Activated T-helper 1 cell treated with anti-CD3 and anti-CD28 coated beads, Interleukin-12 subunit alpha, Interleukin-12 subunit beta, Interleukin-2, Interleukin-4 antibody, amounts not matched to agents 30 ng/mL and 10 ng/mL and 1 ng/mL, durations not matched to agents 14 hours and 24 hours and 36 hours (primary cell): ENCODE measurements at regions not wholly inside any gene's neighbourhood (a gene's known extent, or its start where the extent isn't known, plus 50 kb on each side); places are given as distances from the start of the nearest gene placed in this dataset.
"Not testable (repeated sequence)": the region's sequence is repeated elsewhere in the genome, so short reads cannot be mapped to it uniquely, and the experiment has no call there.

ENCODE experiments used
- DNase-seq: peaks from one replicate; pipeline ENCODE4 v3.0.0; 2021; ENCODE audit warnings: low spot score
- H3K27ac Mint-ChIP-seq: one replicate; pipeline ENCODE4 v1.8.0; 2021; ENCODE audit warnings: mild to moderate bottlenecking, mixed read lengths
- H3K27me3 Mint-ChIP-seq: one replicate; pipeline ENCODE4 v1.8.0; 2022; ENCODE audit warnings: mild to moderate bottlenecking, moderate library complexity, mixed read lengths; ENCODE audit not compliant: insufficient read depth
- H3K36me3 Mint-ChIP-seq: one replicate; pipeline ENCODE4 v1.8.0; 2021; ENCODE audit warnings: low read depth, mixed read lengths
- H3K4me1 Mint-ChIP-seq: one replicate; pipeline ENCODE4 v1.8.0; 2021; ENCODE audit warnings: low read depth, mixed read lengths
- H3K4me3 Mint-ChIP-seq: one replicate; pipeline ENCODE4 v1.8.0; 2021; ENCODE audit warnings: mild to moderate bottlenecking, moderate library complexity, mixed read lengths
- H3K9me3 Mint-ChIP-seq: one replicate; pipeline ENCODE4 v1.8.0; 2021; ENCODE audit warnings: mixed read lengths
- intact Hi-C: fragments of 100-400 bp; cut with micrococcal nuclease; formaldehyde crosslinking; loops from one replicate; pipeline ENCODE4 v1.15.1; 2024

DNA sequence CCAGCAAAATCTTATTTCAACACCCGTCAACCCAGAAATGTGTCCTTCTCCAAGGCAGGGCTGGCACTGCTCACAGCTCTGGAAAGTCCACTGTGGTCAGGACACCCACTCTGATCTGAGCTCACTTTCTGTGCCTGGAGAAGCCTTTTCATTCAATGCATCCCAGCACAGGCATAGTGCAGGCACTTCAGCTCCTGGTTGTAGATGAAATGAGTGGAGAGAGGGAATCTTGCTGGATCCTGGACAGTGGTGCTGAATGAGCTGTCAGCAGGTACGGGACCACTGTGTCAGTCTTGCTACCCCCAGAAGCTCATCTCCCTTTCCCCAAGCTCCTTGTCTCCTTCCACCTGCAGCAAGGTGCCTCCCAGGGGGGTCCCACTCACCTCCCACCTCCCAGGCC is 86.1 kb upstream of the SALL1 start:
- H3K27ac Mint-ChIP-seq: no peak overlapping the region
- no peak overlapping the region for H3K4me3 Mint-ChIP-seq
- H3K9me3 Mint-ChIP-seq: peaks cover 7% of the 10 kb centered on the region
- intact Hi-C loops: no loop called here
- no peaks in the 10 kb centered on the region for H3K4me1 Mint-ChIP-seq
- H3K27me3 Mint-ChIP-seq: no peaks in the 10 kb centered on the region
- DNase-seq: no peak
- no peaks in the 10 kb centered on the region for H3K36me3 Mint-ChIP-seq

DNA sequence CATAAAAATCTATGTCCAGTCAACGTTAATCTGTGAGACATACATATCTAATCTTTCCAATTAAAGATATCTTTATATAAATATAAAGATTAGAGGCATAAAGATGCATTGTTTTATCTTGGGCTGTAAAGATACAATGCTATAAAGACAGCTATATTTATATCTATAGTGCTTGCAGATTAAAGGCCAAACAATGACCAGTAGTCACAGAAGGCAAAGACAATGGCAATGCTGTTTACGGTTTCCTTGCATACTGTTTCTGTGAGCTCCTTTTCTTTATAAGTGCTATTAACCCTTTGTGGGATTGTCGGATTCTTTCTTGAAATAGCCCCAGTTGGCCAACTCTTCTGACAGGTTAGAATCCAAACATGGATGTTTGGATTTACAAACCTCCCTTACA is 85.5 kb upstream of the SALL1 start:
- Mint-ChIP-seq H3K27ac (no peak overlapping the region), H3K9me3 (peaks cover 7% of the 10 kb centered on the region), H3K36me3 (no peaks in the 10 kb centered on the region), H3K4me1 (no peaks in the 10 kb centered on the region), H3K4me3 (no peak overlapping the region), H3K27me3 (no peaks in the 10 kb centered on the region)
- intact Hi-C loops: no loop called here
- DNase-seq: no peak

DNA sequence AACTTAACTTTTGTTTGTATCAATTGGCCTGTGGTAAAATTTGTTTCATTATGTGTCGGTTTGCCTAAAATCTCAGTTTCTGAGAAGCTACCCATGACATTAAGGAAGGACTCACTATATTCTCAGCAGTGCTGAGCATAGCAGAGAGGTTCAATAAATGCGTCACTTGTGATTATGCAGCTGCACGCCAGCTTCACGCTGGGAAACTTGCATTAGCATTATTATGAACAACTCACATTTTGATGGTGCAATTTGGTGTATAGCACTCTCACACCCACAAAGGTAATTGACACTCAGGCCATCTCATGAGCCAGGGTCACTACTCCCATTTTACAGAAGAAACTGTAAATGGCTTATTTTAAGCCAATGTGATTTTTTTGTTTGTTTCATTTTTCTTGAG is 80.6 kb upstream of the SALL1 start:
- Mint-ChIP-seq H3K4me3 (no peak overlapping the region), H3K4me1 (no peaks in the 10 kb centered on the region), H3K36me3 (no peaks in the 10 kb centered on the region), H3K27me3 (no peaks in the 10 kb centered on the region), H3K9me3 (no peaks in the 10 kb centered on the region), H3K27ac (no peak overlapping the region)
- no peak for DNase-seq
- intact Hi-C loops: no loop called here

DNA sequence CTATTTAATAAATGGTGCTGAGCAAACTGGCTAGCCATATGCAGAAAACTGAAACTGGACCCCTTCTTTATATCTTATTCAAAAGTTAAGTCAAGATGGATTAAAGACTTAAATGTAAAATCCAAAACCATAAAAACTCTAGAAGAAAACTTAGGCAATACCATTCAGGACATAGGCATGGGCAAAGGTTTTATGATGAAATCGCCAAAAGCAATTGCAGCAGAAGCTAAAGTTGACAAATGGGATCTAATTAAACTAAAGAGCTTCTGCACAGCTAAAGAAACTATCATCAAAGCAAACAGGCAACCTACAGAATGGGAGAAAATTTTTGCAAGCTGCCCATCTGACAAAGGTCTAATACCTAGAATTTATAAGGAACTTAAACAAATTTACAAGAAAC is 79.0 kb upstream of the SALL1 start:
- H3K36me3 Mint-ChIP-seq, H3K27ac Mint-ChIP-seq, H3K4me1 Mint-ChIP-seq, H3K27me3 Mint-ChIP-seq, H3K9me3 Mint-ChIP-seq, H3K4me3 Mint-ChIP-seq, DNase-seq, intact Hi-C loops: not testable (repeated sequence)

DNA sequence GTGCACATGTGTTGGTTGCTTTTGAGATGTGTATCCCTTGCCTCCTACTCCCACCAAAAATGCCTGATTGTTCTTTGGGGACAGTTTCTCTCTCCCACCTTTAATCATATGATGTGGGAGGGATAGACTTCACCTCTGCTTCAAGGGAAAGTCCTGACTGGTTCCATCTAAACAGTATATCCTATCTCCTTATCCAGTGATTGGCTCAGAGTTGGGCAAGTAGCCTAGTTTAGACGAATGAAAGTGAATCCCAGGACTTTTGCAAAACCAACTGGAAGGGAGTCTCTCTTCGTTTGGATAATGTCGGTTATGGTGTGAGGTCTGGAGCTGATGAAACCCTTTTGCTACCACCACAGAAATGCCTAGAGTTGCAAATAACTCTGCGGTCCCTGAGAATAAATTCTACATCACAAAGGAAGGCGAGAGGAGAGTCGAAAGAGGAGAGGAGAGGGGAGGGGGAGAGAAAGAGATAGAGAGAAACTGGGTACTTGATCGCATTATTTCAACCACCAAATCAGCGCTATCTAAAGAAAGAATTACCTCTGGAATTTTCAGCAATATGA is 77.1 kb upstream of the SALL1 start:
- intact Hi-C loops: no loop called here
- H3K9me3 Mint-ChIP-seq: no peaks in the 10 kb centered on the region
- H3K4me1 Mint-ChIP-seq: no peaks in the 10 kb centered on the region
- no peak overlapping the region for H3K4me3 Mint-ChIP-seq
- no peaks in the 10 kb centered on the region for H3K27me3 Mint-ChIP-seq
- H3K27ac Mint-ChIP-seq: no peak overlapping the region
- H3K36me3 Mint-ChIP-seq: no peaks in the 10 kb centered on the region
- DNase-seq: no peak

DNA sequence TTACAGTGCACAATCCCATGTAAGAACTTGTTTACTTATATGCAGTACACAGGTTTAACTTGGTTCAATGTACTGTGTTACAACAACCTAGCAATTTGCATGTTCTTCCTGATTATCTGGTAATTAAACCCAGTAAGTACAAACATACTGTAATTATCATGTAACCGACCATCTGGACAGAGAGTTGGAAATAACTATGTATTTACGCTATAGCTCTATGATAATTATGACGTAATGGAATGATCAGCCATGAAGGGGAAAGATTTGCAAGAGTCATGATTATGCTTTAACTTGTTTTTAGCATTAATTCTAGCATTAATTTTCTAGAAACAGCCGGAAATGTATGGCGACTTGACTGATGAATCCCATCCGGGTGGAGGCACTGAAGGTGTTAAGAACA is 74.8 kb upstream of the SALL1 start:
- Mint-ChIP-seq H3K27ac (no peak overlapping the region), H3K27me3 (no peaks in the 10 kb centered on the region), H3K9me3 (no peaks in the 10 kb centered on the region), H3K4me3 (no peak overlapping the region), H3K4me1 (no peaks in the 10 kb centered on the region), H3K36me3 (no peaks in the 10 kb centered on the region)
- intact Hi-C loops: no loop called here
- no peak for DNase-seq

DNA sequence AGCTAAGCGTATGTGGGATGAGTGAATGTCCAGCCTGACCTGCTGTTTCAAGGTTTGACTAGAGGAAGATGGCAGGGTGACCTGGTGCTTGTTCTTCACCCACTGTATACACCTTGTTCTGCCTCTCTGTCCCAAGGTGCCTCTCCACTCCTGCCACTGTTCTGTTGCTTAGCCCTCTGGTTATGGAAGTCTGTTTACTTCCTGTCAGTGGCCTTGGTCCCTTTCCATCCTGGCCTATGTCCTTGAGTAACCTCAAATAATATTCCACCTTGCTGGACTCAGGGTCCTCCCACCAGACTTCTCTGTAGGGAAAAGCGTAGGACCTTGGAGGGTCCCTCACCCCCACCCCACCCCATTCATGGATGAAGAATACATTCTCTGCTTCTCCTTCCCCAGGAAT is 73.2 kb upstream of the SALL1 start:
- no peak overlapping the region for H3K27ac Mint-ChIP-seq
- intact Hi-C loops: no loop called here

DNA sequence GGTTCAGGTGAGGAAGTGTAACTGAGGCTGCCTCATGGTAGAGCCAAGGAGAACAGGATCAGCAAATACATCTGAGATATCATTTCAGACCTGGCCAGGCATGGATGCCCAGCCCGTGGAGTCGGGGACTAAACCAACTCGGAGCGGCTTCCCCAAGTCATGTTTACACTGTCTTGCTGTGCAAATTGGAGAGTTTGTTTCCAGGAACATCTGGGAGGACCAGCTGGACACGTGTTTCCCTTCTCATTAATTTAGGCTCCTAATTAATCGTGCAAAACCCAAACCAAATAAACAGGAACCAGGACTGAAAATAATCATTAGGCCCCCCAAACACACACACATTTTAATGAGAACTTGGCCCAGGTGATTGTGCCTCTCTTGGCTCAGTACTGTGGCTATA is 70.9 kb upstream of the SALL1 start:
- Mint-ChIP-seq H3K9me3 (peaks cover 8% of the 10 kb centered on the region), H3K27ac (no peak overlapping the region), H3K27me3 (no peaks in the 10 kb centered on the region), H3K4me3 (no peak overlapping the region), H3K4me1 (no peaks in the 10 kb centered on the region), H3K36me3 (no peaks in the 10 kb centered on the region)
- intact Hi-C loops: no loop called here
- DNase-seq: no peak

More for the DNA sequence above, 73.2 kb upstream of the SALL1 start:
- H3K4me1 Mint-ChIP-seq: no peaks in the 10 kb centered on the region
- no peaks in the 10 kb centered on the region for H3K27me3 Mint-ChIP-seq
- no peak for DNase-seq
- no peak overlapping the region for H3K4me3 Mint-ChIP-seq
- no peaks in the 10 kb centered on the region for H3K9me3 Mint-ChIP-seq
- H3K36me3 Mint-ChIP-seq: no peaks in the 10 kb centered on the region

DNA sequence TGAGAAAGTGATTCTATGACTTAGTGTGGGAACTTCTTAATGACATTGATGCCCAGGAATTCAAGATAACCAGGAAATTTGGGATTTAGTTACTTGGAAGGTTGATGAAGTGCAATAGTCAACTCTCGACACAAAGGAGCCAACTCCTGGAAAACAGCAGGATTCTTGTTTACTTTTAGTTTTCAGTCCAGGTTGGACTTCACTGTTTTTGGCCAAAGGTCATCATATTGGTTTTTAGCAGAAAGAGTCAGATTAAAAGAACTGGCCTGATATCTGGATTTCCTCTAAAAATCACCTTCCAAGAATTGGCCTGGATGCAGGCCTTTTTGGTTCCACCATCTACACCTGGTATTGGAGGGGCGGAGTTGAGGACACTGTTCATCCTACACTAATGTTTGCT is 60.1 kb upstream of the SALL1 start:
- Mint-ChIP-seq H3K9me3 (peaks cover 3% of the 10 kb centered on the region), H3K27me3 (no peaks in the 10 kb centered on the region), H3K4me1 (no peaks in the 10 kb centered on the region), H3K27ac (no peak overlapping the region), H3K4me3 (no peak overlapping the region), H3K36me3 (no peaks in the 10 kb centered on the region)
- intact Hi-C loops: no loop called here
- DNase-seq: no peak

DNA sequence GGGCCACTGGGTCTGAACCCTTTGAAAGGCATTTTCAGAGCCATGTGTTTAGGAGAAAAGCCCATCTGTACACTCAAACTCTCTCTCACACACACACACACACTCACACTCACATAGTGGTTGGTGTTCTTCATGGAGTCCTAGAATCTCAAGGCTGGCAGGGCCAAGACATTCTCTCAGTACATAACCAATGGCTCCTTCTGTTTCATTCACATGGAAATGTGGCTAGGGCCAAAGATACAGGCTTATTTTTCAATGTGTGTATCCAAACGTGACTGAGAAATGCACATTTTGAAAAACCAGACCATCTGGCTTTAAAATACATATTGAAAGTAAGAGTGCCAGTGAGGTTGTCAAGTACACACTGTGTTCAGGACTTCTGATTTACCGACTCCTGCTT is 59.0 kb upstream of the SALL1 start:
- Mint-ChIP-seq H3K36me3 (no peaks in the 10 kb centered on the region), H3K4me1 (no peaks in the 10 kb centered on the region), H3K27ac (no peak overlapping the region), H3K9me3 (peaks cover 3% of the 10 kb centered on the region), H3K27me3 (no peaks in the 10 kb centered on the region), H3K4me3 (no peak overlapping the region)
- intact Hi-C loops: no loop called here
- no peak for DNase-seq

DNA sequence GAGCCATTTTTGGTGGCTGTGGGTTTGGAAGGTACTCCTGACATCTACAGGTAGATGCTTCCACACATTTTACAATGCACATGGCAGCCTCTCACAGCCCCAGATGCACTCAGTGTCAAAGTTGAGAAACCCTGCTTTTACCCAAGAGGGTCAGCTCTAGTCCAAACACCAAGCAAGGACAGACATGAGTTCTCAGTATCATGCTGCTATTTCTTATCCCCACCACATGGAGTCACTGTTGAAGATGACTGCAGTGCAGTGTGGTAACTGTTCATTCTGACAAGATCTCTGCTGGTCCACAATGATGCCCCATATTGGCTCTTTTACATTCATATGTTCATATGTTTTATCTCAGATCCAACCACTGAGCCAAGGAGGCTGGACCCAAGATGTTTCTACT is 50.5 kb upstream of the SALL1 start:
- no peaks in the 10 kb centered on the region for H3K4me1 Mint-ChIP-seq
- intact Hi-C loops: no loop called here
- no peaks in the 10 kb centered on the region for H3K27me3 Mint-ChIP-seq

More for the DNA sequence above, 50.5 kb upstream of the SALL1 start:
- no peaks in the 10 kb centered on the region for H3K36me3 Mint-ChIP-seq
- peaks cover 19% of the 10 kb centered on the region for H3K9me3 Mint-ChIP-seq
- no peak overlapping the region for H3K4me3 Mint-ChIP-seq
- no peak for DNase-seq
- no peak overlapping the region for H3K27ac Mint-ChIP-seq
